Thyroid gland (tissue), 4 donors: ENCODE measurements at regions not wholly inside any gene's neighbourhood (a gene's known extent, or its start where the extent isn't known, plus 50 kb on each side); places are given as distances from the start of the nearest gene placed in this dataset.

Experiments
- DNase-seq, 2 donors: peaks; one replicate each; pipeline ENCODE4 v3.0.0-alpha.2; 2019
- H3K27ac ChIP-seq, 3 donors: fragments of 200-600 bp; sonication (generic); 1 replicate in 2 of 3; 2 replicates in 1 of 3; pipeline ENCODE4 v1.5.1; 2016 to 2019; ENCODE audit warnings: mild to moderate bottlenecking in 1 of 3, moderate library complexity in 1 of 3
- H3K27me3 ChIP-seq: fragments of 200-600 bp; sonication (generic); one replicate; pipeline ENCODE4 v1.5.1; 2019
- H3K36me3 ChIP-seq, 2 donors: fragments of 200-600 bp; sonication (generic); one replicate each; pipeline ENCODE4 v1.5.1; 2016 to 2019
- H3K4me1 ChIP-seq, 2 donors: fragments of 200-600 bp; sonication (generic); one replicate each; pipeline ENCODE4 v1.5.1; 2017 to 2019
- H3K4me3 ChIP-seq, 3 donors: fragments of 200-600 bp; sonication (generic); replicated peaks in 1 of 3; 1 replicate in 2 of 3; 2 replicates in 1 of 3; pipeline ENCODE4 v1.5.1; 2016; ENCODE audit warnings: mild to moderate bottlenecking in 1 of 3
- H3K9me3 ChIP-seq: fragments of 200-600 bp; sonication (generic); one replicate; pipeline ENCODE4 v1.5.1; 2017
- POLR2A ChIP-seq, 2 donors: fragments of 450-650 bp; IDR thresholded peaks; one replicate each; pipeline ENCODE4 v1.6.1; 2017; ENCODE audit warnings: antibody characterized with exemption in 2 of 2, mild to moderate bottlenecking in 2 of 2, moderate library complexity in 1 of 2
- WGBS, 2 donors: methylation state at CpG; one replicate each; pipeline ENCODE4 v1.1.5; 2017; 5-methylcytosine and 5-hydroxymethylcytosine counted together
- intact Hi-C: fragments of 100-400 bp; cut with DNase I; formaldehyde crosslinking; loops from one replicate; pipeline ENCODE4 v1.15.1; 2023
- TF ChIP-seq, protein P1 (sequence below), 6 experiments: fragments of 200-600 bp in 3 of 6; fragments of 450-650 bp in 3 of 6; sonication (generic) in 3 of 6; IDR thresholded peaks; one replicate each; pipeline ENCODE4 v1.5.1; 2016 to 2019; ENCODE audit warnings: antibody characterized with exemption in 6 of 6, mild to moderate bottlenecking in 2 of 6, inconsistent platforms in 1 of 6, moderate library complexity in 1 of 6

DNA sequence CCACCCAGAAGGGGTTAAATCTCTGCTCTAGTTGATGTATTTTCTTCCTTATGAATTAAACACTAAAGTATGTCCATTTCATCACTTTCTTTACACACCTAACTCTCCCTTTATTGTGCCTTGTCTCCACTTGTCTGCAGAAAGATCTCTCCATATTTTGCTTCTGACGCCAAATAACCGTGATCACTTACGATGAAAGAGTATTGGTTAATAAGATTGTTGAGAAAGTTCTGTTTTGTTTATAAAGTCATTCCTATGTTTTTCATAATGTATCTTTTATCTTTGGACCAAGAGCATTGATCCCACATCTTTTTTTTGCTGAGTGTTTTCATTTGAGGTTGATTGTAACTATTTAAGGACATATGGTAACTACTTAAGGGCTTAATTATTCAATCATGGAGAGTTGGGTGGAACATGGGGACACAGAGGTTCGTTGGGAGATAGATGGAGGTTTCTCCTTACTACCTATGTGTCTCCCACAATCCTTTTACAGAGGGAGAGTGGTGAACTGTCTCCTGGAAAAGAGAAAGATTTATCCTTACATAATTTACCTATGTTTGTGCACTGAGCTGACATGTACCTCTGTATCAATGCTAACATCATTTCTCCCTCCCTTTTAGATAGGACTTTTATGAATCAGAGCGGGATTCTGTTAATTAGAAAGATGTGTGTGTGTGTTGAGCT lies 120.7 kb upstream of the SLC38A2 start:
- Histone ChIP-seq H3K27ac (peak overlapping the region in 1 of 3 donors; percentile 41), H3K4me1 (peaks cover 6 to 7% of the 10 kb centered on the region in 2 donors), H3K36me3 (no peaks in the 10 kb centered on the region), H3K27me3 (no peaks in the 10 kb centered on the region), H3K9me3 (no peaks in the 10 kb centered on the region), H3K4me3 (no peak overlapping the region)
- TF ChIP-seq, protein P1, sequence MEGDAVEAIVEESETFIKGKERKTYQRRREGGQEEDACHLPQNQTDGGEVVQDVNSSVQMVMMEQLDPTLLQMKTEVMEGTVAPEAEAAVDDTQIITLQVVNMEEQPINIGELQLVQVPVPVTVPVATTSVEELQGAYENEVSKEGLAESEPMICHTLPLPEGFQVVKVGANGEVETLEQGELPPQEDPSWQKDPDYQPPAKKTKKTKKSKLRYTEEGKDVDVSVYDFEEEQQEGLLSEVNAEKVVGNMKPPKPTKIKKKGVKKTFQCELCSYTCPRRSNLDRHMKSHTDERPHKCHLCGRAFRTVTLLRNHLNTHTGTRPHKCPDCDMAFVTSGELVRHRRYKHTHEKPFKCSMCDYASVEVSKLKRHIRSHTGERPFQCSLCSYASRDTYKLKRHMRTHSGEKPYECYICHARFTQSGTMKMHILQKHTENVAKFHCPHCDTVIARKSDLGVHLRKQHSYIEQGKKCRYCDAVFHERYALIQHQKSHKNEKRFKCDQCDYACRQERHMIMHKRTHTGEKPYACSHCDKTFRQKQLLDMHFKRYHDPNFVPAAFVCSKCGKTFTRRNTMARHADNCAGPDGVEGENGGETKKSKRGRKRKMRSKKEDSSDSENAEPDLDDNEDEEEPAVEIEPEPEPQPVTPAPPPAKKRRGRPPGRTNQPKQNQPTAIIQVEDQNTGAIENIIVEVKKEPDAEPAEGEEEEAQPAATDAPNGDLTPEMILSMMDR (IDR thresholded peaks at IDR 0.05): no peak
- no peak for TF ChIP-seq POLR2A (IDR thresholded peaks at IDR 0.05)
- intact Hi-C loops: no loop called here
- WGBS, 2 donors: 90 to 91% methylated on average over 5 of the region's 5 CpGs
- DNase-seq: no peak

DNA sequence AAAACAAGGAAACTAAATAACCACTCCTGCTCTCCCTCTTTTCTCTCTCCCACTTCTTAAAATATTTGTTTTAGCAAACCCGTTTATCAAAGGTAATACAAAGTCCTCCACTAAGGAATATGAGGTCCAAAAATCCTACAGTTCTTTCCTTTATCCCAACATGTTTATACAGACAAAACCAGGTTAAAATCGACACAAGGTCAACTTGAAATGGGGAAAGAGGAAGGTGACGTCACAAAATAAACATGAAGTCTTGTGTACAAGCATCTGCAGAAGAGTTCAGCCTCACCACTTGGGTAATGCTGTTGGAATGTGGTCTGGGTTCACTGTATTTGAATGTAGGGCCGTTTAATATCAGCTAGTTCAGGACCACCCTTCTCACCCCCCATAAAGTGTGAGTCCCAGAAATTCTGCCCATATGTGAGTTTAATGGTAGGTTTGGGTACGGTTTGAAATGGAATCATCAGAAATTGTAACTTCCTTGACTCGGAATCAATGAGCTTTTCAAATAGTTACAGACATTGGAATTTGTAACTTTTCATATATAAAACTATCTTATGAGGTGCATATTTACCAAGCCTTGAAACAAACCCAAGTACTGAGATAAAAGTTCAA lies 120.0 kb upstream of the SLC38A2 start:
- Histone ChIP-seq H3K4me3 (no peak overlapping the region), H3K27me3 (no peaks in the 10 kb centered on the region), H3K9me3 (no peaks in the 10 kb centered on the region), H3K36me3 (no peaks in the 10 kb centered on the region), H3K27ac (peak overlapping the region in 1 of 3 donors; percentile 41), H3K4me1 (peaks cover 6 to 7% of the 10 kb centered on the region in 2 donors)
- 52 to 58% methylated on average over 6 of the region's 6 CpGs for whole genome bisulfite sequencing, 2 donors
- intact Hi-C loops: no loop called here
- TF ChIP-seq, protein P1 (IDR thresholded peaks at IDR 0.05): no peak
- no peak for TF ChIP-seq POLR2A (IDR thresholded peaks at IDR 0.05)
- DNase-seq: no peak

DNA sequence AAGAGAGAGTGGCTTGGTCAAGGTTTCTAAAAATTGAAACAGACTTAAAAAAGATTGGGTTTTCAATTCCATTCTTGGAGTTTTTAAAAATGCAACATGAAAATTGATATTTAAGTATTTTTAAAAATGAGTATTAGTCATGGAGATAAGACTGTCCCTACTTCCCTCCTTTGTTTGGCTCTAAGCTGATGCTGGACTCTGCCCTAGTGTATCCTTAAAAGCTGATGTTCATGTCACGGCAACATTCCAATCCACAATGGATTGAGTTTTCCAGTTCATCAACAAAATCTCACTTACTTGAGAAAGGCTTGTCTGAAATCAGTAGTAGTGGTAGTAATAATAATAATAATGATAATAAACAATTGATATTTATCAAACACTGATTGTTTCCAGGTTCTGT lies 119.0 kb upstream of the SLC38A2 start:
- peak overlapping the region in 1 of 3 donors; percentile 41 for H3K27ac ChIP-seq
- DNase-seq: no peak
- WGBS, 2 donors: 83 to 89% methylated on average over 1 of the region's 1 CpG
- no peak overlapping the region for H3K4me3 ChIP-seq
- H3K4me1 ChIP-seq: peaks cover 6 to 7% of the 10 kb centered on the region in 2 donors
- H3K27me3 ChIP-seq: no peaks in the 10 kb centered on the region
- no peaks in the 10 kb centered on the region for H3K9me3 ChIP-seq
- intact Hi-C loops: no loop called here
- TF ChIP-seq, protein P1 (IDR thresholded peaks at IDR 0.05): no peak
- TF ChIP-seq POLR2A (IDR thresholded peaks at IDR 0.05): no peak
- H3K36me3 ChIP-seq: no peaks in the 10 kb centered on the region

DNA sequence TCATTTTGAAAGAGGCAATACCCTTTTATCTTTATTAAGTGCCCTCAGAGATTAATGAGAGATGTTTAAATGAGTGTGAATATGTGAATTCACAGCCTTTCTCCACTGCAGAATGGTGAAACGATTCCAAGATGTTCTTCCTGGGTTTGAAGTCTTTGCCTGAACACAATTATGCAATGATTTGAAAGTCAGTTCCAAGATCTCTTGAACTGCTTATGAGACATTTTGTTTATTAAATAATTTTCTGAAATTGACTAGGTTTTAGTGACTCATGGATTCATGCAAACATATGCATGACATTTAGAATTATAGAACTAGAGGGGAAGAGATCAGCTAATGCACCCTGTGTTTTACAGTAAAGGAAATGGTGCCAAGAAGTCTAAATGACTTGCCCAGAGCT lies 118.1 kb upstream of the SLC38A2 start:
- 72 to 78% methylated on average over 1 of the region's 1 CpG for WGBS, 2 donors
- H3K27ac ChIP-seq: peak overlapping the region in 1 of 3 donors; percentile 18
- no peak for DNase-seq
- peaks cover 6 to 7% of the 10 kb centered on the region in 2 donors for H3K4me1 ChIP-seq
- TF ChIP-seq, protein P1 (IDR thresholded peaks at IDR 0.05): no peak
- no peak for TF ChIP-seq POLR2A (IDR thresholded peaks at IDR 0.05)
- no peaks in the 10 kb centered on the region for H3K27me3 ChIP-seq
- no peaks in the 10 kb centered on the region for H3K9me3 ChIP-seq
- no peaks in the 10 kb centered on the region for H3K36me3 ChIP-seq
- intact Hi-C loops: no loop called here
- no peak overlapping the region for H3K4me3 ChIP-seq

DNA sequence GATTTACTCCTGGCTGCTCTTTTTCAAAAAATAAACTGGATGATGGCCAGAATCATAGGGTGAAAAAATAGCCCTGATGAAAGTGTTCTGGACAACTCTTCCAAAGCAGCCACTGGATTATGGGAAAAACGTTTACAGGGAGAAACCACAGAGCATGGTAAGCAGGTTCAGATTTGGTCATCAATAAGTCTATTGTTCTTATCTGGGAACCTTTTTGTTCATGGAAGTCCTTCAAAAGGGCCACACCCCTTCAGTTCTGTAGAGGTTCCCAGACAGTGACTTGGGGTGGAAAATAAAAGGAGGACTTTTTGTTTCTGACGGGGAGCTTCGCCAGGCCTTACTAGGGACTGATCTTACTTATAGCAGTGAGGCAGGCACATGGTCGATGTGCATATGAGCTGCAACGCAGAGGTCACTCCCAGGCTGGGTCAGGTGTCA lies 117.4 kb upstream of the SLC38A2 start:
- H3K9me3 ChIP-seq: no peaks in the 10 kb centered on the region
- no peak for TF ChIP-seq POLR2A (IDR thresholded peaks at IDR 0.05)
- TF ChIP-seq, protein P1 (IDR thresholded peaks at IDR 0.05): no peak
- intact Hi-C loops: no loop called here
- WGBS, 2 donors: 81 to 82% methylated on average over 5 of the region's 5 CpGs
- H3K36me3 ChIP-seq: no peaks in the 10 kb centered on the region
- H3K27me3 ChIP-seq: no peaks in the 10 kb centered on the region
- peaks cover 3 to 7% of the 10 kb centered on the region in 2 donors for H3K4me1 ChIP-seq
- H3K4me3 ChIP-seq: no peak overlapping the region
- H3K27ac ChIP-seq: peak overlapping the region in 1 of 3 donors; percentile 18
- DNase-seq: no peak
